CMK (cell line): ENCODE measurements at regions not wholly inside any gene's neighbourhood (a gene's known extent, or its start where the extent isn't known, plus 50 kb on each side); places are given as distances from the start of the nearest gene placed in this dataset.
"Not testable (repeated sequence)": the region's sequence is repeated elsewhere in the genome, so short reads cannot be mapped to it uniquely, and the experiment has no call there.

ENCODE experiments used
- DNase-seq: peaks from one replicate; pipeline ENCODE4 v3.0.0-alpha.2; 2010; ENCODE audit warnings: low read depth

DNA sequence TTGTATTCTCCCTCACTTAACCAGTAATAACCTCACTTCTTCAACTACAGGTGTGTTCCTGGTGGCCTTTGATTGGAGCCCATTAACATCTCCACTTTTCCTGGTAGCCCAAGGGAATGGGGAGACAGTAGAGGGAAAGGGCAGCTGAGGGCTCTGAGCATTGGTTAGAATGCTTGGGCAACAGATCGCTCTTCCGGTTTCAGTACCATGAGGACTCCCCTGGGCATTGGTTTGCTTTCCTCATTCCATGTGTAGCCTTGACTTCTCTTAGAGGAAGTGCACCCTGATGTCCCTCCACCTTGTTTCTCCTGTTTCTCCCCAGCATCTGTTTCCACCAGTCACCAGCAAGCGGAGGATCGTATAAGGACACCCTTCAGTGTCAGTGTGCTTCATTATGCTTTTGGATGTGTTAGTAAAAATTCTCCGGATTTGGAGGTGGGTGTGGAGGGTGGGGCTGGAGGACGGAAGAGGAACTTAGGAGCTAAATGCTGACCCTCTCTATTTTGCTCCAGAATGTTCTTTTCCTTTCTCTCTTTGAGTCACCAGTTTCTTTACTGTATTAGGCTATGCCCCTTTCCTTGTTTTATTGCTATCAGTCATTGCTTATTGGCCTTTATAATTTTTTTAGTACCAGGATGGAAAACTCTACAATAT, 50.6 kb upstream of the ZNG1B start:
- DNase-seq = not testable (repeated sequence)

GRCh38 chr2:113379621-113380020, 57.9 kb upstream of the ZNG1B start:
- DNase-seq = not testable (repeated sequence)

- DNase-seq = no peak
Observed at GRCh38 chr2:113376913-113377445, 60.5 kb upstream of the ZNG1B start.

DNA sequence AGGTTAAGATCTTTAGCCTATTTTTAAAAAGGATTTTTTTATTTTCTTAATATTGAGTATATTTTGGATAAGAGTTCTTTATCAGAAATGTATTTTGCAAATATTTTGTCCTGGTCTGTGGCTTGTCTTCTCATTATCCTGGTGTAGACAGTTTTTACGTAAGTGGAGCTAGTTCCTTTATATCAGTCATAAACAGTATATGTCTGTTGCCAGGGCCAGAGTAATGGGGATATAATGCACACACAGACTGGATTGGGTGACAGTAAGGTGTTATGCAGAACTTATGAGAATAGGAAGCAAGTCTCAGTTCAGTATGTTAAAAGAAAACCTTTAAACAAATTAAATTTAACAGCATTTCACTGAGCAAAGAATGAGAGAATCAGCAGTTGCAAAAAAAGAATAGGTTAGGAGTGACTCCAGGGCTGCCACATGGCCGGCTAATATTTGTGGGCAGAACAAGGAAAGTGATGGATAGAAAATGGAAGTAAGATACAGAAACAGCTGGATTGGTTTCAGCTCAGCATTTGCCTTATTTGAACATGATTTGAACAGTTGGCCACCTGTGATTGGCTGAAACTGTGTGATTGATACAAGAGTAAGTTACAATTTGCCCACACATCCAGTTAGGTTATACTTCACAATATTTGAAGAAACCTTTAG, 61.1 kb upstream of the ZNG1B start:
- DNase-seq = no peak

- DNase-seq = peak; percentile 15
Observed at GRCh38 chr2:113374857-113375256, 62.6 kb upstream of the ZNG1B start.

GRCh38 chr2:113372258-113372834, 65.1 kb upstream of the ZNG1B start:
- DNase-seq = not testable (repeated sequence)

GRCh38 chr2:113370478-113371091, 66.9 kb upstream of the ZNG1B start:
- DNase-seq = peak; percentile 14

DNA sequence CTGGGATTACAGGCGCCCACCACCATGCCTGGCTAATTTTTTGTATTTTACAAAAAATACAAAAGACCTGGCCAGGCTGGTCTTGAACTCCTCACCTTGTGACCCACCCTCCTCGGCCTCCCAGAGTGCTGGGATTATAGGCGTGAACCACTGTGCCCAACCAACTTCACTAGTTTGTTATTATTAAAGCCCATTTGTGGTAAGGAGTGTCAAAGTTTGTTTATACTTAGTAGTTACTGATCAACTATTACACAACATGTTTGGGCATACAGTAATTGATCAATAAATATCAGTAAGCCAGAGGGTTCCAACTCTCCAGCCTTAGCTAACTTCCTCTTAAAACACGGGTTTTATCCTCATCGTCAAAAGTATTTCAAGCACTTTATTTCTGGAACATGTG, 67.5 kb upstream of the ZNG1B start:
- DNase-seq = no peak

- not testable (repeated sequence) for DNase-seq
Observed at GRCh38 chr2:113368581-113368980, 68.9 kb upstream of the ZNG1B start.

DNA sequence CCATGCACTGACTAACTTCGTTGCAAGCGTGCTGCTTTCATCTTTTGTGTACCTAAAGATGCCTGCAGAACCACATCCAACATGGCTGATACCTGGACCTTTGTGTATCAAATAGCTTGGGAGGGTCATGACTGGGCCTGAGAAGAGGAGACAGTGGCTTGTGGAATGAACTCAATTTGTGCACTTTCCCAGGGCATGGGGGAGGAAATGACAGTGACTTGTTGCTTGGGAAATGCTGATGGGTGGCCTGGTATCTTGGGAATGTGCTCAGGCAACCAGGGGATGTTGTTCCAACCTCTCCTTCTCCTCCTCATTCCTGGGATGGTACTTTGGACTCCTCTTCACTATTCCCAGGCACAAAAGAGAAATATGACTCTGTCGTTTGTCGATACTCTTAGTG, 70.7 kb upstream of the ZNG1B start:
- not testable (repeated sequence) for DNase-seq

- not testable (repeated sequence) for DNase-seq
Observed at GRCh38 chr2:113365791-113366190, 71.7 kb upstream of the ZNG1B start.

- not testable (repeated sequence) for DNase-seq
Observed at GRCh38 chr2:113365290-113365689, 72.2 kb upstream of the ZNG1B start.

DNA sequence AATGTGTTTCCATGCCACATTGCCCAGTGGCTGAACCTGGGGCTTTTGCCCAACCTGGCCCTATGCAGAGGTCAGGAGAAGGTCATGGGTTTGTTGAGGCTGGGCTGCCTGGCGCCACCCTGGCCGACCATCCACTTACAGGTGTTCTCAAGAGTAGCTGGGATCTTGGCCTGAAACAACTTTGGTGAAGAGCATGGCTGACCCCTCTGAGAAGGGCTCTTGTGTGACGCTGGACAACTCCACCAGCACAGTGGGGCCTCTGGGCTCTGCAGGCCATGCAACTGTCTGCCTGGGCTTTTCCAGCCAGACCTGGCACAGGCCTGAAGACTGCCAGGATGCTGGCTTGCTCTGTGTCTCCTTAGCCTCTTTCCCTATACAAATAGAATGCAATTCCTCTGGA, 76.4 kb upstream of the ZNG1B start:
- DNase-seq = no peak

GRCh38 chr2:113357071-113357470, 78.3 kb upstream of the PAX8 start:
- DNase-seq = no peak

- not testable (repeated sequence) for DNase-seq
Observed at GRCh38 chr2:113356284-113356683, 77.6 kb upstream of the PAX8 start.

GRCh38 chr2:113355339-113356015, 76.8 kb upstream of the PAX8 start:
- DNase-seq = not testable (repeated sequence)

GRCh38 chr2:113351375-113352355, 72.9 kb upstream of the PAX8 start:
- DNase-seq = no peak

DNA sequence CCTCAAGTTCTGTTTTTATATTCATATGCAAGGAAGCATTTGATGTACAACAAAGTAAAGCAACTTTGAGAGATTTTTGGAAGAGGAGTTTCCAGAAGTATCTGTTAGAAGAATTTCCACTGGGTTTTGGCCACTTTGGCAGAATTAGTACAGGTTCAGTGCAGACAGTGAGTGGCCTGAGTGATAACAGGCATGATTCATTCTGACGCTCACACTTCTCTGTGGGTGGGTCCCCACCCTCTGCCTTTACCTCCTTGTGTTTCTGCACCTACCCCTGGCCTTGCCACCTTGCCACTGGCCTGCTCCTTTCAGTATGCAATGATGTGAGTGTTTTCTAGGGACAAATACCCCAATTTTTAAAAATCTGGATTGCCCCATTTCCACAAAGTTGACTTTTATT, 65.1 kb upstream of the PAX8 start:
- not testable (repeated sequence) for DNase-seq

DNA sequence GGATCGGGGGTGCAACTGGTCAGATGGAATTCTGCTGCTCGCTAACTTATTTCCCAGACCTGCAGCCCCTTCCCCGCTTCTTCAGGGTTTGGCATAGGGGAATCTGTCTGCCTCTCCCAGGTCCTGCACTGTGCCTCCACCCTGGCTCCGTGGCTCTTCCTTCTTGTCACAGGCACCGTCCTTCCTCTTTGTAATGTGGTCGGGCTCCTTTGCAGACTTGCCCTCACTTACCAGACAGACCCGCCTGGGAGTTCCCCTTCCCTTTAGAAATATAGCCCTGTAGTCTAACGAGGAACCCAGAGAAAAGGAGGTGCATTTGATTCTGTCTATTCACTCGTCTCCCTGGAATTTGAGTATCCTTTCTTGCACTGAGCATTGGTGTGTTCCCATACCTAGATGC, 63.9 kb upstream of the PAX8 start:
- no peak for DNase-seq

GRCh38 chr2:113341870-113342253, 63.1 kb upstream of the PAX8 start:
- DNase-seq = not testable (repeated sequence)
